Endometrium (tissue), 2 donors: ENCODE measurements at regions not wholly inside any gene's neighbourhood (a gene's known extent, or its start where the extent isn't known, plus 50 kb on each side); places are given as distances from the start of the nearest gene placed in this dataset.
A peak's percentile ranks its signal among the peaks of the same experiment; 100 is the strongest.

Experiments used
- FAIRE-seq: peaks from 2 replicates; lab custom pipeline; 2012; peaks lifted over from hg19 to GRCh38; lab: Jason Lieb, UNC
- donor health status: control.
- donor health status: control.

DNA sequence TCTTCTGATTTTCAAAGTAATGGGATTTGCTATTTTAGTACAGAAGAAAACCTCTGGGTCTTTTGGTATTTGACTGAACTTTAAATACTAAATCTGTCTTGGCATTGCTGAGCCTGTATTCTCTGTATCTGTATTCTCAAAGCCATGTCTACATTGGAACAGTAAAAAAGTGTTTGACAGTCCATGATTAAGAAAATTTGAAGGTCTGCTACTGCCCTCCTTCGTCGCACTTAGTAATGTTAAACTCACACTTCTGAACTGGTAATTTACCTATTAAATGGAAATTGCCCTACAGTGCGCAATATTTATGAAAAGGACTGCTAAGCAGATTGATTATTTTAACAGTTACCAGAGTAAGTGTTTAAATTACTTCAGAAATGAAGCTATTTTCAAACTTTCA is 165.7 kb upstream of the SMC2 start:
- no peak for FAIRE-seq

DNA sequence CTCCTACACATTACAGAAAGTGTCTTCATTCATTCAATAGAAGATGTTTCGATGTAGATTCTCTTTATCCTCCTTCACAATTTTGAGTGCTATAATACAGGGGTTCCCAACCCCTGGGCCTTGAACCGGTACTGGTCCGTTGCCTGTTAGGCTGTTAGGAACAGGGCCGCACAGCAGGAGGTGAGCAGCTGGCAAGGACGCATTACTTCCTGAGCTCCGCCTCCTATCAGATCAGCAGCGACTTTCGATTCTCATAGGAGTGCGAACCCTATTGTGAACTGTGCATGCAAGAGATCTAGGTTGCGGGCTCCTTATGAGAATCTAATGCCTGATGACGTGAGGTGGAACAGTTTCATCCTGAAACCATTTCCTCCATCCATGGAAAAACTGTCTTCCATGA is 153.0 kb upstream of the SMC2 start:
- FAIRE-seq: no peak

DNA sequence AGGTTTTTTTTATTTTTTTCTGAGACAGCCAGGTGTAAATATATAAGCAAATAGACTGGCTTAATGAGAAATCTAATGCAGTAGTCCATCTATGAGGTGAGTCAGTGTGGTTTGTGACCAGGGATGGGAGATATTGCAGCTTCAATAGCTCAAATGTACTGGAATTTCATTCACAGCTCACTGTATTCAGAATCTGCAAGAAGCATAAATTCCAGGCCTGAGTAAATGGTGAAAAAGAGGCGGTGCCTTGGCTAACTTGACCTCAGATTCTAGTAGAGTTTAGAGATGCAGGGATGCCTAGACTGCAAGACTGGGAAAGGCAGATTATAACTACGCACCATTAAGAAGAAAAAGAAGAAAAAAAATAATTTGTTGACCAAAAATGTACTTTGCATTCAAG is 151.9 kb upstream of the SMC2 start:
- no peak for FAIRE-seq

DNA sequence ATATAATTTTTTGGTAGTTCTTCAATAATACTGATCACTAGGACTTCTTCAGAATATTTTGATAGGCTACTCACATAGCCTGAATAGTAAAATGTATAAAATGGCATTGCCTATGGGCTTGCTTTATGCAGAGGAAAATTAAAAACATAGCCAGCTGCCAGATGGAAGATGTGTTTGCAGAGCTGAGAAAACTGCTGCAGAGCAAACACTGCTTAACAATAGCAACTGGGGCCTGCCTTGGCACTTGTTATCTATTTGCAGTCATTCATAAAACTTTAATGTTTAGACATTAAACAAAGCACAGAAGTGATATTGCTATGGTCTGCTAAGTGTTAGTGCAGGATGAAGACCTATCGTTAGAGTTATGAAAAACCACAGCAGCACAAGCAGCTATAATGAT is 151.5 kb upstream of the SMC2 start:
- FAIRE-seq: no peak

DNA sequence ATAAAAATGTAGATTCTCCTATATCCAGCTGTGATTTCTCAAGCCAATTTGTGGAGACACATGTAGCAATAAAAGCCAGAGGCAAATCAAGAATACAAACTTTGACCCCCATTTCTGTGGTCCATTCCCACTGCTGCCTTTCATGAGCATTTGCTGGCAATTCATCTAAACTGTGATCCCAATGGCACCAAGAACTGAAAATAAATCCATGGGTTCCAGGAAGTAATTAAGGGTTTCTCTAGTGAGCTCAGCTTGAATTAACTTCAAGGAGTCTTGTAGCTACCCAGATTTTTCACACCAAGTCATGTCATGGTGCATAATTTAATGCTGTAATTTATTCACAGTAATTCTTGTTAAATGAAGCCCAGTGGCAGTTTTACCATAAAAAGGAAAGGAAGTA is 145.0 kb upstream of the SMC2 start:
- FAIRE-seq: no peak

DNA sequence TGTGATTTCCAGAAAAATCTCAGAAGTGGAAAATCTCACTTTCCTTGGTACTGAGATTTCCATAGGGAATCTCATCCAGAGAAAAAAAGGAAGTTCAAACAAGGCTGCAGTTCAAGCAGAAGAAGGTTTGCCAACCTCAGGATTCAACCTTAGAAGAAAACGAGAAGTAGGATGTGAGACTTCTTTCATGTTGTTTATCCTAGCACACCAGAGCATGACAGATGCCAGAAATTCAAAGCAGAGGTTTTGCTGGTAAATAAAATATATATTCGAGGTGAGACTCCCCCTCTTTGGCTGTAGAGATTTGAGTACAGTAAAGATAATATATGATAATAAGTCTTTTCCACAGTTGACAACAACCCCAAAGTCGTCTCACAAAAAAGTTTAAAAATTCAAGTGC is 116.9 kb upstream of the SMC2 start:
- FAIRE-seq: no peak

DNA sequence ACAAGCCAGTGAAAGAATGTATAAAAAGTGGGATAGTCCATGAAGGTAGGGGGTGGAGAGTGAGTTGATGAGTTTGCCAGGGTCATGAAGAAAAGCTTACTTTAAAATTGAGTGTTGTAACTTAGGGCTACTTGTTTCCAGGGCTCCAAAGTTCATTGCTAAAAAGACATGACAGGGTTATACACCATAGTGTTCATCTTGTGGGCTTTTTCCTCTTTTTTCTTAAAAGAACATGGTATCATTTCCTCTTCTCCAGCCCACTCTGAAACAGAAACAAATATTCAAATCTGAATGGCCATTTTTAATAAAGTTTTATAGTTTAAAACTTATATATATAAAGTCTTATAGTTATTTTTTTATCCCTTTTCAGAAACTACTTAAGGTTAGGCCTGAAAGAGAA is 115.7 kb upstream of the SMC2 start:
- no peak for FAIRE-seq

DNA sequence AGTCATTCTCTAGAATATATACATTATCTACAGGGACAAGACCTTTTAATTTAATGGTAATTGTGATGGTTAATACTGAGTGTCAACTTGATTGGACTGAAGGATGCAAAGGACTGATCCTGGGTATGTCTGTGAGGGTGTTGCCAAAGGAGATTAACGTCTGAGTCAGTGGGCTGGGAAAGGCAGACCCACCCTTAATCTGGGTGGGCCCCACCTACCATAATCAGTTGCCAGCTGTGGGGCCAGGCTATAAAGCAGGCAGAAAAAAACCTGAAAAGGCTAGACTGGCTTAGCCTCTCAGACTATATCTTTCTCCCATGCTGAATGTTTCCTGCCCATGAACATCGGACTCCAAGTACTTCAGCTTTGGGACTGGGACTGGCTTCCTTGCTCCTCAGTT is 112.2 kb upstream of the SMC2 start:
- FAIRE-seq: no peak

DNA sequence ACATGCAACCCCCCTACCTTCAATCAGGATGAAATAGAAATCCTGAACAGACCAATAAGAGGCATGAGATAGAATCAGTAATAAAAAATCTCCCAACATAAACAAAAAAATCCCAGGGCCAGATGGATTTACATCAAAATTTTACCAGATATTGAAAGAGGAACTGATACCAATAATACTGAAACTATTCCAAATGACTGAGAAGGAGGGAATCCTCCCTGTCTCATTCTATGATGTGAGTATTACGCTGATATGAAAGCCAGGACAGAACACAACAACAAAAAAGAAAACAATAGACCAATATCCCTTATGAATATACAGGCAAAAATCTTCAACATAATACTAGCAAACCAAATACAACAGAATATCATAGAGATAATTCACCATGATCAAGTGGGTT is 109.0 kb upstream of the SMC2 start:
- no peak for FAIRE-seq

DNA sequence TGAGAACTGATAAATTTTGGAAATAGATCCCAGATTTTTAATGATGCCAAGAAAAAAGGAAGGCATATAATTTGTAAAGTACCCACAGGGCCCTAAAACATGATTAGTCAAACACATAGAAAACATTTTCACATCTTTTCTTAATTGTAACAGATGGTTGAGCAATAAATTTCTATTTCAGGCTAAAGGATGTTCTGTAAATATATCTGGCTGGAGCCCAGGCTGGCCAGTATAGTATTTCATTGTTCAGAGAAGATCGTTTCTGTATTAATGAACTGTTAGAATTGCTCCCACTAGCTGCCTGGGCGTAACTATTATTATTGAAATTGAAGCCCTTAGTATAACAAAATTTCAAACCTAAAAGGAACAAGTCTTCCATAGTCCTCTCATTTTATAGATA is 105.3 kb upstream of the SMC2 start:
- FAIRE-seq: no peak

DNA sequence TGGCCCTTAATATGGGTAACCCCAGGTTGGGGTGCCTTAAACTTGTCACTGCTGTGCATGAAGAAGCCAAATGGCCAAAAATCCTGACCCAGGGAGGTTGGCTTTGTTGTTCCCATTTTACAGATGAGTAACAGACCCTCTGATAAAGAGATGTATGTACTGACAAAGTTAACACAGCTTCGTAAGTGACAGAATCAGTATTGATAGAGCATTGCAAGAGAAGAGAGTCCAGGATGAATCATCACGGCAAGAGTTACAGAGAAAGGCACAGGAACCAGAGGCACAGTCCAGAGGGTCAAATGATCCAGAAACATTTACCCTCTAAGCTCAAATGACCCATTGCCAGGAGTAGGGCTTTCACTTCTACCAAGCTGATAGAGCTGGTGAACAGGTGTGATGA is 103.8 kb upstream of the SMC2 start:
- no peak for FAIRE-seq

DNA sequence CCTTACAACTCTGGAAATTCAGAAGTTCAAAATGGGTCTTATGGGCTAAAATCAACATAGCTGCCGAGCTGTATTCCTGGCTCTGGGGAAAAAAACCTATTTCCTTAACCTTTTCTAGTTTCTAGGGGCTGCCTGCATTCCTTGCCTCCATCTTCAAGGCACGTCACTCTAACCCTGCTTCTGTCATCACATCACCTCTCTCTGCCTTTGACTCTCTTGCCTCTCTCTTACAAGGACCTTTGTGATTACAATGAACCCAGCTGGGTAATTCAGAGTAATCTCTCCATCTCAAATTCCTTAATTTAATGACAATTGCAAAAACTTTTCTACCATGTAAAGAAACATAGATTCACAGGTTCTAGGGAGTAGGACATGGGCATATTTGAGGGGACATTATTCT is 103.1 kb upstream of the SMC2 start:
- no peak for FAIRE-seq

DNA sequence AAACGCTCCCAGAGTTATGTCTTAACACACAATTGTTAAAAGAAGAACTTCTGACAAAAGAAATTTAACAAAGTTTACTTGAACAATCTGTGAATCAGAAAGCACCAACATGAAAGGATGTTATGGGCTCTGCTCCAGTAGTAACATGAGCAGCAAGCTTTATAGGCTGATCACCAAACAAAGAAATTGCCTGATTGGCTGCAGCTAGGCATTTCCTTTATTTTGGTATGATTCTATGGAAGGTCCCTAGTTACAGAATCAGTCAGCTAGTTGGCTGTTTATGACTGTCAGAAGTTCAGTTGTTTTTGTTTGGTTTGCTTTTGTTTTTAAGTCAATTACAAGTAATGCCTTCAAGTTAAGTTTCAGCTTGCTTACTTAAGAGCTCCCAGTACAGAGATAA is 102.4 kb upstream of the SMC2 start:
- FAIRE-seq: peak; percentile 76

DNA sequence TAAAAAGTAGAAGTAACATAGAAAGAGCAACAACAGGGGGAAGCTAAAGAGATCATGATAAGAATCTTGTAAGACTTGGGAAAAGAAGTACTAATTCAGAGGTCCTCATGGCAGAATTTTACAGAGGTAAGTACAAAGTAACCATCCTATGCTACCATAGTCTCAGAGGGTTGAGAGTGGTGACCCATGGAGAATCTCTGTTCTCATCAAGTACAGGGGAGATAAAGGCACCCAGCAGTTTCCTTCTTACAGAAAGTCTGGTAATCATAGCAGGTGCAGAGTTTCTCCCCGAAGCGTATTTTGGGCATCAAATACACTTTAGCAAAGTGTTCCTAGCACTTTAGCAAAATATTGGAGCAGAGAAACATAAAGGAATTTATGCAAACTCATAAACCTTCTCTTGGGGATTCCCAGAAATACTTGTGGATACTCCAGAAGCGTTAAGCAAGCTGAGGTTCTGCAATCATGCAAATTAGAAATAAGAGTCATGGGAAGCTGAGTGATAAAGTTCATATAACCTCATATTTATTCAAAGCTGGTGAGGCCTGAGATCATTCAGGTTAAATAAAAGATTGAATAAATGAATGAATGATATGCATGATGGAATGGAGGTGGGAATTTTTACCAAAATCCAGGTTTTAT is 101.0 kb upstream of the SMC2 start:
- no peak for FAIRE-seq

DNA sequence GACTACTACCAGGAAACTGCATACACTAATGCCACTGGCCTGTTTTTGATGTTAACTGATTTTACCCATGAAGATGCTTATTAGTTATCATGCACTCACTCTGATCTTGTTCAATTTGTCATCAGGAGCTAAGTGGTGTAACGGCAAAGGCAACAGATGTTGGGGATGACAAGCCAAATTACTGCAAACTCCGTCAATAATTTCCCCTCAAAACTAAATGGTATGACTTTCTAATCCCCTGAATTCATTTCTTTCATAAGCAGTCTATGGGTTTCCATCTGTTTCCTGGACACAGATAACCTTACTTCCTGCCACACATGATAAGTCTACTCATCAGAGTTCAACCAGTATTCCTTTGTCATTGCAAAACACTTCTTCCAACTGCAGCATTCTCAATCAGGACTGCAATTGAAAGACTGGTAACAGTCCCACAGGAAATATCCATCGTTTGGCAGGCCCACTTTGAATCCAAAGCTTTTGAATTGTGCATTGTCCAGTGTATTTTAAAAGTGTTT is 96.2 kb upstream of the SMC2 start:
- no peak for FAIRE-seq

DNA sequence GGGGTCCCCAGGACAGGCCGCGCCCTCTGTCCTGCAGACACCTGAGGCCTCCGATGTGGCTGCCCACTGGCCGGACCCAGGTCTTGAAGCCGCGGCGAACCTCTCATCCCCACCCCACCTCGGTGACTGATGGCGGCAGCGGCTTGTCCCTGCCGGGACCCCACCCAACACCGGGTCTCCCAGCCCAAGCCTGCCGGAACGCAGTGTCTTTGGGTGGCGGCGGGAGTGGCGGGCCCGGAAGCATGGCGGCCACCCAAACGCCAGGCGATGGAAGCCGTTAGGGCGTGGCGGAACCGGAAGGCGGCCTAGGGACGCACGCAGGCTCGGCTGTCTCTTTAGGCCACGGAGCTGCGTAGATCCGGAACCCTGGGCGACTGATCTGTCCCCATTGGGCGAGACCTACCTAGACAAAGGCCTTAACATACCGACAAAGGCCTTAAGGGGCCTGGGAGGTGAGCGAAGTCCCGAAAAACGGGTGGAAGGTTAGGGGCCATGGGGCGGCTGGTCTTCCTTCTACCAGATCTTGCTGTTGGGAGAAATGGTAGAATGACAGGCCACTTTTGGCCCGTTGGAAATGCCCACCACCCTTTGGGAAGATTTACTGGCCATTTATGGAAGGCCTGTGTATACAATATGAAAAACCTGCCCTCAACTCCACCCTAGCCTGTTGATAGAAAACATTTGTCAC is 94.6 kb upstream of the SMC2 start:
- FAIRE-seq: no peak

DNA sequence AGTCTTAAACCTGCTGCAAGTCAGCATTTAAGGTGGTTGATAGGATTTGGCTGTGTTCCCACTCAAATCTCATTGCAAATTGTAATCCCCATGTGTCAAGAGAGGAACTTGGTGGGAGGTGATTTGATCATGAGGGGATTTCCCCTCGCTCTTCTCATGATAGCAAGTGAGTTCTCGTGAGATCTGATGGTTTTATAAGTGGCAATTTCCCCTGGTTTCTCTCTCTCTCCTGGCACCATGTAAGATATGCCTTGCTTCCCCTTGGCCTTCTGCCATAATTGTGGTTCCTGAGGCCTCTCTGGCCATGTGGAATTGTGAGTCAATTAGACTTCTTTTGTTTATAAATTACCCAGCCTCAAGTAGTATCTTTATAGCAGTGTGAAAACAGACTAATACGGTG is 84.3 kb upstream of the SMC2 start:
- FAIRE-seq: no peak

DNA sequence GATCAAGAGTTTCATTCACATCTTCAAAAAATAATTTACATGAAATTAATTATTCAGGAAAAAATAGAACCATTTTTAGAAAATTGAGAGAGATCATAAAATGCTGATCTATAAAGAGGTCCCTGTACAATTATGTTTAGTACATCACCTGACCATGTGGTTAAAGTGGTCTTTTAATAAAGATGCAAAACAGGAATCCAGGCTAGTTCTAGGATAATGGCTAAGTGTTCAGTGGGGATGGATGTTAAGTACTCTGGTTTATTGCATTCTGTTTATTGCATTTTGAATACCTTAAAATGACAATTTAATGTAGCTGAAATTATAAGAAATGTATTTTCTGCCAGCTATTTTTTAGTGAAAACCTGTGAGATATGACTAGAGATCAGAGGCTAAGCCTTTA is 72.0 kb upstream of the SMC2 start:
- FAIRE-seq: no peak

DNA sequence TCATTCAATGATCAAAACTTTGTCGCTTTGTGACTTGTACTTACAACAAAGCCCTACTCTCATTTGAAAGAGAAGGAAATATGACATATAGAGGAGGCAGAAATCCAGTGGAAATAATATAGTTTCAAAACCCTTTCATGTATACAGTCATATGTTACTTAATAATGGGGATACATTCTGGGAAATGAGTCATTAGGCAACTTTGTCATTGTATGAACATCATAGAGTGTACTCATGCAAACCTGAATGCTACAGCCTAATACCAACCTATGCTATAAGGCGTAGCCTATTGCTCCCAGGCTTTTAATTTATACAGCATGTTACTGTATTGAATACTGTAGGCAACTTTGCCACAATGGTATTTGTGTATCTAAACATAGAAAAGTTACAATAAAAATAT is 69.0 kb upstream of the SMC2 start:
- FAIRE-seq: no peak

DNA sequence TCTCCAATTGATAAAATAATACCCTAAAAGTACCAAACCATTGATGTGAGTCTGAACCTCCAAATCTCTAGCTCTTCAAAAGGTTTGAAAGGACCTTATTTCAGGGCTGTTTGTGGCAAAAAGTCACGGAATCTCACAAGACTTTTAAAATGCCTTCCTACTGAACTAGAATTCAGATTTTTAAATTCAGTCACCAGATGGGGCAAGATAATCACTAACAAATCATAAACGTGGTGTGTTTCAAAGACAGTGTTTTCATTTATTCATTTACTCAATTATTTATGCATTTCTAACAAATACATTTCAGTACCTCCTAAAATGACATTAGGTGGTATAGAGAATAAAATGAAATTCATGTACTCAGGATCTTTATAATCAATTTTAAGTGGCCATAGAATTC is 68.2 kb upstream of the SMC2 start:
- peak; percentile 21 for FAIRE-seq

DNA sequence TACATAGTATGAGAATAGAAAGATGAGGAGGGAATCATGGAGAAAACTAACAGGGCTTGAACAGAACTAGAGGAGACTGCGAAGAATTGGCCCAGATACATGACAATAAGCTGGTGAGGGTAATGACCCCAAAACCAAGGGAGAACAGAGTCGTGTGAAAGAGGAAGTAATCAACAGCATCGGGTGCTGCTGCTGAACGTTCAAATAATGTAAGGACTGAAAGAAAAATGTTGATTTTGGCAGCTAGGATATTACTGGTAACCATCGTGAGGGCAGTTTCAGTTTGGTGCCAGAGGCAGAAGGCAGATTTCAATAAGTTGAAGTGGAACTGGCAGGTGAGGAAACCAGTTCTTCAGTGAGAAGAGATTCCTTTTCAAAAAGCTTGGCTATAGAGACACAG is 66.8 kb upstream of the SMC2 start:
- FAIRE-seq: no peak

DNA sequence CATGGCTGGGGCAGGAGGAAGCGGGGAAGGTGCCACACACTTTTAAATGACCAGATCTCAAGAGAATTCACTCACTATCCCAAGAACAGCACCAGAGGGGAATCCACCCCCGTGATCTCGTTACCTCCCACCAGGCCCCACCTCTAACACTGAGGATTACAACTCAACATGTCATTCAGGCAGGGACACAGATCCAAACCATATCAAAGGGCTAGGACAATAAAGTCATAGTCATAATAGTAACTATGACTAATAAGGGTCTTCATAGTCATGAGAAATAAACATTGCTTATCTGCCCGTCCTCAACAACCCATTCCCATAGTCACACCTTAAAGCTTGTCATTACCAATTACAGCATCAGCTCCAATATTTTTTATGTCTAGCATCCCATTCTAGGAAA is 65.3 kb upstream of the SMC2 start:
- FAIRE-seq: no peak
